HG02763 (cell line): ENCODE measurements at regions not wholly inside any gene's neighbourhood (a gene's known extent, or its start where the extent isn't known, plus 50 kb on each side); places are given as distances from the start of the nearest gene placed in this dataset.

Experiments
- ATAC-seq: cut with Tn5 transposase; IDR thresholded peaks from one replicate; pipeline ENCODE4 v1.9.1; 2021; ENCODE audit warnings: mild to moderate bottlenecking, moderate library complexity; ENCODE audit not compliant: unreplicated experiment

GRCh38 chr11:10358696-10359095, 53.8 kb downstream of the ADM start:
- ATAC-seq: no peak

- ATAC-seq: no peak
These were observed 54.3 kb downstream of the ADM start for GRCh38 chr11:10359171-10359570.

GRCh38 chr11:10360835-10361234, 56.0 kb downstream of the ADM start:
- no peak for ATAC-seq

GRCh38 chr11:10365045-10365444, 60.2 kb downstream of the ADM start:
- ATAC-seq: no peak

- peak; percentile 41 for ATAC-seq
These were observed 61.9 kb downstream of the ADM start for GRCh38 chr11:10366568-10367331.

- ATAC-seq: no peak
These were observed 67.2 kb downstream of the ADM start for GRCh38 chr11:10371926-10372641.

GRCh38 chr11:10373340-10373739, 68.5 kb downstream of the ADM start:
- no peak for ATAC-seq

GRCh38 chr11:10373929-10374328, 69.1 kb downstream of the ADM start:
- no peak for ATAC-seq

GRCh38 chr11:10374386-10374785, 69.5 kb downstream of the ADM start:
- no peak for ATAC-seq

- ATAC-seq: no peak
These were observed 70.6 kb downstream of the ADM start for GRCh38 chr11:10375280-10375971.

GRCh38 chr11:10376061-10376460, 71.2 kb downstream of the ADM start:
- no peak for ATAC-seq

GRCh38 chr11:10377183-10377582, 72.3 kb downstream of the ADM start:
- ATAC-seq: no peak

GRCh38 chr11:10378362-10378761, 73.5 kb downstream of the ADM start:
- no peak for ATAC-seq

GRCh38 chr11:10379022-10379421, 74.1 kb downstream of the ADM start:
- no peak for ATAC-seq

GRCh38 chr11:10379426-10379825, 74.6 kb downstream of the ADM start:
- no peak for ATAC-seq

GRCh38 chr11:10379871-10380568, 75.0 kb upstream of the AMPD3 start:
- ATAC-seq: no peak

- no peak for ATAC-seq
These were observed 74.1 kb upstream of the AMPD3 start for GRCh38 chr11:10380921-10381320.

- ATAC-seq: no peak
These were observed 73.3 kb upstream of the AMPD3 start for GRCh38 chr11:10381736-10382135.

GRCh38 chr11:10382518-10382917, 72.5 kb upstream of the AMPD3 start:
- ATAC-seq: no peak

GRCh38 chr11:10385696-10386095, 69.4 kb upstream of the AMPD3 start:
- ATAC-seq: no peak

GRCh38 chr11:10386361-10386760, 68.7 kb upstream of the AMPD3 start:
- ATAC-seq: no peak
